Skin epidermis (tissue), 12 donors: ENCODE measurements at regions not wholly inside any gene's neighbourhood (a gene's known extent, or its start where the extent isn't known, plus 50 kb on each side); places are given as distances from the start of the nearest gene placed in this dataset.
"Not testable (repeated sequence)": the region's sequence is repeated elsewhere in the genome, so short reads cannot be mapped to it uniquely, and the experiment has no call there.

Experiments used
- H3K27ac ChIP-seq, 21 experiments: fragments of 200-600 bp; sonication (generic) in 11 of 21; one replicate each; pipeline ENCODE4 v1.5.0; 2020; ENCODE audit warnings: mild to moderate bottlenecking in 3 of 21, inconsistent platforms in 2 of 21, moderate library complexity in 2 of 21
- H3K4me3 ChIP-seq, 7 experiments: fragments of 200-600 bp; sonication (generic) in 2 of 7; one replicate each; pipeline ENCODE4 v1.5.0; 2020; ENCODE audit warnings: inconsistent platforms in 2 of 7, mild to moderate bottlenecking in 2 of 7, moderate library complexity in 1 of 7

DNA sequence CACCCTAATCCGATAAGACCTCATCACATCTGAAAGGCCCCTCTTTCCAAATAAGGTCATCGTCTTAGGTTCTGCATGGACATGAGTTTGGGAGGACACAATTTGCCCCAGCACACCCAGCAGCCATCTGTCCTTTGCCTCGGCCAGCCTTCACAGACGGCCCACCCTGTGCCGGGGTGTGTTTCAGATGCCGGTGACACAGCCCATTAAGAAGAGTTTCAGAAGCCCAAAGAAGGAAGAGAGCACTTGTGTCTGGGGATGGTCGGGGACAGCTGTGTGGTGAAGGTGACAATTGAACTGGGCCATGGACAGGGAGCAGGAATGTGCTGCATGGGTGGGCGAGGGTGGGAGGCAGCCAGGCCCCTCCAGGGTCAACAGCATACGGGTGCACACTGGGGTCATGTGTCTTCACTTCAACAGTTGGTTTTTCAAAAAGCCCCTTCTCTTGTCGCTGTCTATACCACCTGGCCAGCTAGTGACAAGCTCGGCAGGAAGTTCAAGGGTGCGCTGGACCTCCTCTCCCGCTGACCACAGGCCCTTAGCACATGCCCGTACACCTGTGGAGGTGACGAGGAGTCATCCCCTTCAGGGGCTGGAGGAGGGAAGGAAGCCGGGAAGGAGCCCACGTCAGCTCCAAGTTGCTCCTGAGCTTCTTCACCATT is 183.1 kb downstream of the C16orf95 start:
- H3K4me3 ChIP-seq: no peak overlapping the region
- H3K27ac ChIP-seq: no peak overlapping the region

DNA sequence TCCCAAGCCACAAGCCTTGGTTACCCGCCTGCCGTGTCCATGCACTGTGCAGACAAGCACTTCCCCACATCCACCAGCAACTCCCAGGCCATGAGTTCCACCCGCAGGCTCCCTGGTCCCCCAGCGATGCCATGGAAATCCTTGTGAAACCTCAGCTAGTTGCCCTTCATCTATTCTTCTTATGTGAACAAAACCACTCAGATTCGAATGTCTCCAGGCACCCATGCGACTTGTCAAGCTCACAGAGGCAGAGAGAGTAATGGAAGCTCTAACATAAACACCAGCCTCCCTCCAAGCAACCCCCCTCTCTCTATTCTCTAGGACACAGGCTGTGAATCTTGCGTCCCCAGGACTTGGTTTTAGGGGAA is 182.6 kb downstream of the C16orf95 start:
- Histone ChIP-seq H3K27ac (no peak overlapping the region), H3K4me3 (no peak overlapping the region)

DNA sequence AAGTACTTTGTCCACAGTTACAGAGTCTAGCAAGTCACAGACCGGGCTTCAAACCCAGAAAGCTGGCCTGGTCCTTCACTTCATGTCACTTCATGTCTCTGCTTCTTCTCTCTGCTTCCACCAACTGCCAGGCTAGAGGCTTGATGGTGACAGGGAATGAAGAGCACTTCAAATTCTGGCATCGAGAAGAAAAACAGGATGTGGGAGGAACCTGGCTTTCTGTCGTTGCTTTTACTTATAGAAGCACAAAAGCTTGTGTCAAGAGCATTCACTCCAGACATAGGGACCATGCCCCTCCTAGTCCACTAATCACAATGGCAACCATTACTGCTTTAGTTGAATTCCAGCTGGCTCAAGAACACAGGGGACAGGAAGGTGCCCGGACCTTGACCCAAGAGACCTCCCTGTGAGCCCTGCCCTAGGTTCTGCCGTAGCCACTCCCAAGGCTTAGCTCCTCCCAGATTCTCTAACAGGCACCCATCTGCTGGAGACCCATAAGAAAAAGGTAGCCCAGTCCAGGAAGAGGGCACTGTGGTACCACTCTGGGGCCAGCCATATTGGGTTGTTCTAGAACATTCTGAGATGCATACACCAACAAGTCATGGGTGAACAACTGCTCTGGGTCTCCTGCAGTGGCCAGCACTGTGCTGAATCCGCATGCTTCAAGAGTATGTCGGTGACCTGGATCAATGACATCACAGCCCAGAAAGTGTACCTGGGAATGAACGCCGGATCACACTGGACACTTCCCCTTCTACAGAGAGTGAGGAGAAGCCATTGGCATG is 181.8 kb downstream of the C16orf95 start:
- H3K27ac ChIP-seq: no peak overlapping the region
- no peak overlapping the region for H3K4me3 ChIP-seq

DNA sequence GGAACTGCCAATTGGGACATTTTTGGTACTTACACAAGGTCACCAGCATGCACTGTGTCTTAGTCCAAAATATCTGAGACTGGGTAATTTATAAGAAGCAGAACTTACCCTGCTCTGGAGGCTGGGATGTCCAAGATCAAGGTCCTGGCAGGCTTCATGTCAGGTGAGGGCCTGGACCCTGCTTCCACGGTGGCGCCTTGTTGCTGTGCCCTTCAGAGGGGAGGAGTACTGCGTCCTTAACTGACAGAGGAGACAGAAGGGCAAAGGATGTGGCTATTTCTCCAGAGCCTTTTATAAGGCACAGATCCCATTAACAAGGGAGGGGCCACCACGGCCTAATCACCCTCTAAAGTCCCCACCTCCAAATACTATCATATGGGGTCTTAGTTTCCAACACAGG is 178.9 kb downstream of the C16orf95 start:
- Histone ChIP-seq H3K4me3 (no peak overlapping the region), H3K27ac (no peak overlapping the region)

DNA sequence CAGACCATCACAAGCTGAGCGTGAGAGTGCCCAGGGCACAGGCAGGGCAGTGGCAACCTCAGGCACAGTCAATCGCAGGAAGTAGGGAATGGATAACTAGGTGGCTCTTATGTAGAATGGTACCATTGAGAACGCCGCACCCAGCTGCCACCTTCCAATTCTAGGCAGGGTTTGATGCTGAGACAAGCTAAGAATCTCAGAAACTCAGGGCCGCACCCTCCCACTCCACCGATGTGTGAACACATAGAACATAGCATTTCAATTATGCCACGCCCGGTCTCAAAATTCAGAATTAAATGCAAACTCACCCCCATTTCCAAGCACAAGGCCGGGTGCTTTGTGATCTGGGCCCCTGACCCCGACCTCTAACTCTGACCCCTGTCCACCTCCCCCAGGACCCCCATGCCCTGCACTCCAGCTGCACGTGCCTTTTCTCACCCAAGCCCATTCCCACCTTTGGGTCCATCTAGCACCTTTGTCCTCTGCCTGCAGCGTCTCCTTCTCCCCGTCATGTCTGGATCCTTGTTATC is 178.4 kb downstream of the C16orf95 start:
- Histone ChIP-seq H3K4me3 (no peak overlapping the region), H3K27ac (no peak overlapping the region)

DNA sequence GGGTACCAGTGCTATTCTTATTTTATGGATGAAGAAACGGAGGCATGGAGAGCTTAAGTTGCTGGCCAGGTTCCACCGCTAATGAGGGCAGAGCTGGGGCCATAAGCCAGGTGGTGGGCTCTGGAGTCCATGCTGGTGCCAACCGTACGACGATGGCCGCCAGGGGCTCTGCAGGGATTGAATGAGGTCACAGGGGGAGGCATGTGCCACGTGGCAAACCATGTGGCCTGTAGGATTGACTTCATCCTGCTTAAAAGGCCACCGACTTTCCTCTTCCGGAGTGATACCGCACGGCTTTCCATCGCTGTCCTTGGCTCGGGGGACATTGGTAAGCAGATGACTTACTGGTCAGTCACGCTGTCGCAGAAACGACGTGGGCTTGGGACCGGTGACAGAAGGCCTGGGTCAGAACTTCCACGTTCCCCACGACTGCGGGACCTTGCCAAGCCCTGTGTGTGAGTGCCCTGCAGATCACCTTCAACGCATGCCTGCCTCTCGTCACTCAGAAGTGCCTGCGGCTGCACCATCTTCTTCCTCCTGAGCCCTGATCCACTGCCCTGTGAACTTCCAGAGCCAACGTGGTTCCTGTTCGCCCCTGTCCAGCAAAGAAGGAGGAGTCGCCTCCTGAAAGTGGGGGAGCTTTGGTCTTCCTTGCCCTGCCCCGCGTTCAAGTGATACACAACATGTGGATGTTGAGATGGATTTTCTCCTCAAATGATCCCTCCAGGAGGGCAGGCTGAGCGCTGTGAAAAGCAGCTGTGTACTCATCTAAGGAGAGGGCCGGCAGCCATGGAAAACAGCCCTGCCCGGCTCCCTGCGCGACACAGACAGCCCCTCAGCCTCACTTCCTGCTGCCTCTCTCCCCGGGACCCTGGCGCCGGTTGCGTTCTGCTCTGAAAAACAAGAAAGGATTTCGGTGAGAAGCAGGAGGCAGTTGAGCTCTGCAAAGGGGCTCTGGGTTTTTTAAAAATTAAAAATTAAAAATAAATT is 176.7 kb downstream of the C16orf95 start:
- Histone ChIP-seq H3K27ac (no peak overlapping the region), H3K4me3 (no peak overlapping the region)

DNA sequence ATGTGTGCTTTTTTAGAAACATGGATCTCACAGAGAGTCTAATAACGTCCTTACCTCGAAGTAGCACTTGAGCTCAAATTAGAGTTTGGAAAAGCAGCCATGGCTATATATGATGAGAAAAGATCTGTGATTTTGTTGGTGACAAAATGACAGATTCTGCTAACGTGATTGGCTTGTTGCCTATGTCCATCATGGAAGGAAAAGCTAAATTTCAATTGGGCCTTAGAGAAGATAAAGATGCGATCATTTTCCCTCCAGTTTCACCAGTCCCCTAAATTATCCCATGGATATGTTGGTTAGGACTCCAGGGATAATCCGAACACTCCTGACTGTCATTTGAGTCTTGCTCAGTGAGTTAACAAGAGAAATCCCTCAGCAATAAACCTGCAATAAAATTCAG is 175.8 kb downstream of the C16orf95 start:
- Histone ChIP-seq H3K4me3 (no peak overlapping the region), H3K27ac (no peak overlapping the region)

DNA sequence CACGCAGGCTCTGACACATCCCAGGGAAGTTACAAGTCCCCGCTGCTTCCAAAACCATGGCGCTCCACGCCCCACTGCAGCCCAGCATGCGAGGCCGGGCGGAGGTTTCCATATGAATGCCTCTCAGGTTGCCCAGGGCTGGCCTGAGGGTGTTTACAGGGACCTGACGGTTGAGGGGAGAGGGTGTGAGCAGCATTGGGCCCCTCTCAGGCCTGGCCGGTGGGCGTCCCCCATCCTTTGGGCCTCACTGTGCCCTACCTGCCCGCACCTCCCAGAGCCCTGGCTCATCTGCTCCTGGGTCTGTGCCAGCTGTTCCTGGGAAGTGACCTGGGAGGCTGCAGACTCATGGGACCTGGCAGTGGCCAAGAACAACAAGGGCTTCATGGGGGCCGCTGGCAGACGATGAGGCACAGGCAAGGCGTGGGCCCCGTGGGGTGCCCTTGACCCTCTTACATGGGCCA is 173.5 kb downstream of the C16orf95 start:
- Histone ChIP-seq H3K27ac (no peak overlapping the region), H3K4me3 (no peak overlapping the region)

DNA sequence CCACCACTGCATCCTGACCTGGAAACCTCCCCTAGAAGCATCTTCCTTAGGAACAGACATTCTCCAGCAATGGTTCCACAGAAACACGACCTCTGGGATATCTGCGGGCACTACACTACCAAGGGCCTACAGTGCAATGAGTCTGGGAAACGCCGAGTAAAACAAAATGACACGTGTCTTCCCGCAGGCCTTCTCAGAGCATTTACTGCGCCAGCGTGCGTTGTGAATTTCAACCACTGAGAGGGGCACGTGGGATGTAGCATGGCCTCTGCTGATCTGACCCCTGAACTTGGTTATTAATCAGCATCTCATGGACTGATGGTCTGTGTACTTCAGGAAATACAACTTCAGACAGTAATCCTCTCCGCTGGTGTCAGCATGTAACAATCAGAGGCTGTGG is 173.0 kb downstream of the C16orf95 start:
- H3K27ac ChIP-seq: no peak overlapping the region

DNA sequence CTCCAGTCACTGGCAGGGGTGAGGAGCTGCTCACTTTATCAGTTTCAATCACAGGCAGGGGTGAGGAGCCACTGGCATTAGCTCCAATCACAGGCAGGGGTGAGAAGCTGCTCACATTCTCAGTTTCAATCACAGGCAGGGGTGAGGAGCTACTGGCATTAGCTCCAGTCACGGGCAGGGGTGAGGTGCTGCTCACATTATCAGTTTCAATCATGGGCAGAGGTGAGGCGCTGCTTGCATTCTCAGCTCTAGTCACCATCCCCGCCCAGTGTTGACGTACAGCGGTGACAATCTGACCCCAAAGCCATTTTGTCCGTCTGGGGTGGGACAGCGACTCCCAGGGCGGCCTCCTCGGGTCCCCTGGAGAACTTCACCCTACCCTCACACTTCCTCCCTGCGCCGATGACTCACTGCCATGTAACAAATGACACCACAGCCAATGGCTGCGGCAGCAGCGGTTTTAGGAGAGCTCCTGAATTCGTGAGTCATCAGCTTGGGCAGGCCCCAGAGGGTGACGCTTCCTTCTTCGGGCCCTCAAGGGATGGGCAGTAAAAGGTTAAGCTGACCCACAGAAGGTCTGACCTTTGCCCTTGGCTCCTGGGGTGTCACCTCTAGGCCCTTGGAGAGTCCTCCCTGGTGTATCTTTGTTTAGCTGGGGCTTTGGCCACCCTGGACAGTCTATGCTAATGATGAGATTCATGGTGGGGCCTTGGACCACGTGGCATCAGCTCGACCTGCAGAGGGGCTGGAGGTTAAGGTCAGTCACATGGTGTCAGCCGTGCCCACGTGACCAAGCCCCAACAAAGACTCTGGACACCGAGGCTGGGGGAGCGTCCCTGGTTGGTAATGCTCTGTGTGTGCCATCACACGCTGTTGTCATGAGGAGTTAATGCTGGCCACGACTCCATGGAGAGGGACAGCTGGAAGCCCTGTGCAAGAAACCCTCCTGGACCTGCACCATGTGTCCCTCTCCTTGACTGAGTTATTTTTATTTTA is 171.7 kb downstream of the C16orf95 start:
- no peak overlapping the region for H3K4me3 ChIP-seq
- no peak overlapping the region for H3K27ac ChIP-seq

More for the DNA sequence above, 173.0 kb downstream of the C16orf95 start:
- H3K4me3 ChIP-seq: no peak overlapping the region

DNA sequence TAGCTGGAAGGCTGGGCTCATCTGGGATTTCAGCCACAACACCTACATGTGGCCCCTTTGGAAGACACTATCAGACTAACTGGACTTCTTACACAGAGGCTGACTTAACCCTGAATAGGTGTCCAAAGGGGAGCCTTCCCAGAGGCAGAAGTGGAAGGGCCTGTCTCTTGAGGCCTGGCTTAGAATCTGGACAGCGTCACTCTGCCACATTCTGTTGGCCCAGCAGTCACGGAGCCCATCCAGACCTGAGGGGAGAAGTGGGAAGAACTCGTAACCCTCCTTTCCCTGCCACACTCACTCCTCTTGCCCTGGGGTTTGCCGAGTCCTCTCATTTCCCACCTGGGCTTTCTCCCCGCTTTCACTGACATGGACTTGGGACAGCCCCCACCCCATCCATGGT is 170.5 kb downstream of the C16orf95 start:
- H3K4me3 ChIP-seq: no peak overlapping the region
- H3K27ac ChIP-seq: no peak overlapping the region

DNA sequence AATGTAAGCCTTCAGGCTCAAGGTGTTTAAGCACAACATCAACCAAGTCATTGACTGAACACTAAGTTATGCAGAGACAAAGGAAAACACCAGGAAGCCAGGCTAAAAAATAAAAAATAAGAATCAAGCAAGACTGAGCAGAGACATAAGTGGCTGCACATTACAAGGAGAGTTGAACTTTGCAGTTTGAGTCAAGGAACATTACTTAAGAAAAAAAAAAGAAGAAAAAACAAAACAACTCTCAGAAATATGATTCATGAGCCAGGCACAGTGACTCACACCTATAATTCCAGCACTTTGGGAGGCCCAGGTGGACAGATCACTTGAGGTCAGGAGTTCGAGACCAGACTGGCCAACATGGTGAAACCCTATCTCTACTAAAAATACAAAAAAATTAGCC is 168.1 kb downstream of the C16orf95 start:
- no peak overlapping the region for H3K27ac ChIP-seq
- no peak overlapping the region for H3K4me3 ChIP-seq

DNA sequence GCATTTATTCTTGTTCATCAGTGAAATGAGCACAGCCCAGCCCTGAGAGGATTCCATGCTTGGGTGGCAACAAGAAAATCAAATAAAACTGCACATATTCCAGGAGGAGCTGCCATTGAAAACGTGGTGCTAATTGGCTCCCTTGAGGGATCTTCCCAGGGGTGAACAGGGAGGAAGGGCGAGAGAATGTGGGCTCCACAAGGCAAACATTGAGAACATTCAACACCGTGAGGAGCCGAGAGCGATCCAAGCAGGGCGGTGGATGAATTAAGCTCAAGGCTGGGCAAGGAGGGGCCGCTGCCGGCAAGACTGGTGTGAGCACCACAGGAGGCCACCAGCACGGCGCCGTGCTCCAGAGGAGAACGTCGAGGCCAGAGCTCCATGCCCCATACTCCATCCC is 166.9 kb downstream of the C16orf95 start:
- Histone ChIP-seq H3K27ac (no peak overlapping the region), H3K4me3 (no peak overlapping the region)

DNA sequence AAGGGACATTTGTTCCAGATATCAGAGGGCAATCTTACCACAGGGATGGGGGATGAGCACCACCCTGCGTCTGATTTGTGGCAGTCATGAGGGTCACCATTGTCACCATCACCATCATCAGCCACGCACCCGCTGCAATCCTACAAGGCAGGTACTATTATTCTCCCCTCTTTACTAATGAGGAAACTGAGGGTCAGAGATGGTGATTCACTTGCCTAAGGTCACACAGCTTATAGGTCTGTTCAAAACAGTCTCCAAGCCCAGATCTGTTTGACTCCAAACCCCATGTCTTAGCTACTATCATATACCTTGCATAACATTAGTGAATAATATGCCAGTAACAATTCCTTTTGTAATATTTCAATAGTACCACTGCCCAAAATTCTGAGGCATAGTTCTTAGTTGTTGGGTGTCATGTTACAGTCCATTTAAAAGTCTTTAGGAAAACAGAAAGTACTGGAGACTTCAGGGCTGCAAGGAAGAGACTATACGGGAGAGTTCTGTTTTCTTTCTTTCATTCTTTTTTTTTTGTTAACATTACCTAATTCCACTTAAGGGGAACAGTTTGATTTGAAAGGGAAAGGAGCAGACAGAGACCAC is 166.4 kb downstream of the C16orf95 start:
- Histone ChIP-seq H3K4me3 (no peak overlapping the region), H3K27ac (no peak overlapping the region)

DNA sequence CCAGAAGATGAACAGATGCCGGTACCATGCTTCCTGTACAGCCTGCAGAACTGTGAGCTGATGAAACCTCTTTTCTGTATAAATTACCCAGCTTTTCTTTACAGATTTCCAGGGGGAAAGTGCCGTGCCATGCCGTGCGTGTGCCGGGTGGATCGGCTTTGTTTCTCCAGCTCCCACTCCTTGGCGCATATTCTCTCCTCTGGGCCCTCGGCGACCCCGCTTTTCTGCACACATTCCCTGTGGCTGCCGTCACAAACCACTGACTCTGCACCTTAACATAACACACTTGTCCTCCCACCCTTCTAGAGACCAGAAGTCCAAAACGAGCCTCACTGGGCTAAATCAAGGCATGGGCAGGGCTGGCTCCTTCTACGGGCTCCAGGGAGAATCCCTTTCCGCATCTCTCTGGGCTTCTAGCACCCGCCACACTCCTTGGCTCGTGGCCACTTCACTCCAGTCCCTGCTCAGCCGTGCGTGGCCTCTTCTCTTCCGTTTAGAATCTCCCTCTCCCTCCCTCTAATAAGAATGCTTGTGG is 164.9 kb downstream of the C16orf95 start:
- Histone ChIP-seq H3K4me3 (no peak overlapping the region), H3K27ac (no peak overlapping the region)

DNA sequence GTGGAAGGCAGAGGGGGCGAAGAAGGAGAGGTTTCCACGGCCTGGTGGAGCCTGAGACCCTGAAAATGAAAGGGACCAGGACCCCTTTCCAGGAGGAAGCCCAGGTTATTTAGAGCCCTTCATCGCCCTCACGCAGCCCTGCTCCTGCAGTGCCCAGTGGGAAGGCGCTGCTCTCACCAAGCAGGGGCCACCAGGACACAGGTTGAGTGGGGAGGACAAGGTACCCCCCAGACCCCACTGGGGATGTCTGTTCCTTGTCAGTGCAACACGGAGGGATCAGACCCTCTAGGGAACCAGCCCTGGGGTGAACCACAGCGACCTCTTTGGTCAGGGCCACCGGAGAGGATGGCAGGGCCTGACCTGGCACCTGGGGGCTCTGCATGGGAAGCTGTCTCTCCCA is 163.9 kb downstream of the C16orf95 start:
- H3K27ac ChIP-seq: no peak overlapping the region
- H3K4me3 ChIP-seq: no peak overlapping the region

DNA sequence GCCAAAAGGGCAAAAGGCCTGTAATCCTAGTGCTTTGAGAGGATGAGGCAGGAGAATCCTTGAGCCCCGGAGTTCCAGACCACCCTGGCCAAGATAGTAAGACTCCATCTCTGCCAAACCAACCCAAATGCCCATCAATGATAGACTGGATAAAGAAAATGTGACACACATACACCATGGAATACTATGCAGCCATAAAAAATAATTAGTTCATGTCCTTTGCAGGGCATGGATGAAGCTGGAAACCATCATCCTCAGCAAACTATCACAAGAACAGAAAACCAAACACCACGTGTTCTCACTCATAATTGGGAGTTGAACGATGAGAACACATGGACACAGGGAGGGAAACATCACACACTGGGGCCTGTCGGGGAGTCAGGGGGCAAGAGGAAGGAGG is 161.9 kb downstream of the C16orf95 start:
- H3K4me3 ChIP-seq, H3K27ac ChIP-seq: not testable (repeated sequence)

DNA sequence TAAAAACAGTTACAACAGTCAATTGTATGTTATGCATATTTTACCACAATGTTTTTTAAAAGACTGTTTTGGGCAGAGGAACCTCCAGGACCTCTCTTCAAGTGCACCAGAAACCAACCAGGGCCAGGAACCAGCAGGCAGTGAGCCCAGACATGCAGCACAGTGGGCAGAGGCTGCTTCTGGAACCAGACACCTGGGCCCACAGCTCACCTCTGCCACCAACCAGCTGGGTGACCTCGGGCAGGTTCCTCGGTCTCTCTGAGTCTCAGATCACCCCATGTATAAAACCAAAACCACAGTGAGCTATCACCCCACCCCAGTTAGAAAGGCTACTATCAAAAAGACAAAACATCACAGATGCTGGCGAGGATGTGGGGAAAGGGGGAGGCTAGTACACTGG is 161.0 kb downstream of the C16orf95 start:
- H3K4me3 ChIP-seq: no peak overlapping the region
- no peak overlapping the region for H3K27ac ChIP-seq
